Loucy (cell line): ENCODE measurements at regions not wholly inside any gene's neighbourhood (a gene's known extent, or its start where the extent isn't known, plus 50 kb on each side); places are given as distances from the start of the nearest gene placed in this dataset.

Source experiments
- EZH2phosphoT487 ChIP-seq: fragments of 200-600 bp; IDR thresholded peaks from 2 replicates; pipeline ENCODE4 v1.6.1; 2018; ENCODE audit warnings: antibody characterized with exemption, mild to moderate bottlenecking, moderate library complexity, borderline replicate concordance
- TF ChIP-seq, protein P1 (sequence below): fragments of 200-600 bp; sonication (generic); conservative IDR thresholded peaks from 2 replicates; pipeline ENCODE4 v1.5.1; 2014; ENCODE audit warnings: mild to moderate bottlenecking, antibody characterized with exemption, low read length

DNA sequence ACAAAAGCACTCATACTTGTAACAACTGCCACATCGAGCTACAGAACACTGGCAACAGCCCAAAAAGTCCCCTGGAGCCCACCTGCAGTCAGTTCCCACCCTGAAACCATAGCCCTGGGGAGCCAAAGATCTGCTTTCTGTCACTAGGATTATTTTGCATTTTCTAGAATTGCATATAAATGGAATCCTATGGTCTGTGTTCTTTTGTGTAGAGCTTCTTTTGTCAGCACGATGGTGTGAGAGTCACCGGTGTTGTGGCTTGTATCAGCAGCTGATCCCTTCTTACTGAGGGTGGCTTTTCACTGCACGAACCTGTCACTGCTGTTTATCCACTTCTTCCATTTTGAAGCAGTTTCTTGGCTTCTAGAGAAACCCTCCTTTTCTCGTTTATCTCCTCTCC lies 60.1 kb upstream of the PRR23E start:
- TF ChIP-seq EZH2phosphoT487 = no peak
- TF ChIP-seq, protein P1, sequence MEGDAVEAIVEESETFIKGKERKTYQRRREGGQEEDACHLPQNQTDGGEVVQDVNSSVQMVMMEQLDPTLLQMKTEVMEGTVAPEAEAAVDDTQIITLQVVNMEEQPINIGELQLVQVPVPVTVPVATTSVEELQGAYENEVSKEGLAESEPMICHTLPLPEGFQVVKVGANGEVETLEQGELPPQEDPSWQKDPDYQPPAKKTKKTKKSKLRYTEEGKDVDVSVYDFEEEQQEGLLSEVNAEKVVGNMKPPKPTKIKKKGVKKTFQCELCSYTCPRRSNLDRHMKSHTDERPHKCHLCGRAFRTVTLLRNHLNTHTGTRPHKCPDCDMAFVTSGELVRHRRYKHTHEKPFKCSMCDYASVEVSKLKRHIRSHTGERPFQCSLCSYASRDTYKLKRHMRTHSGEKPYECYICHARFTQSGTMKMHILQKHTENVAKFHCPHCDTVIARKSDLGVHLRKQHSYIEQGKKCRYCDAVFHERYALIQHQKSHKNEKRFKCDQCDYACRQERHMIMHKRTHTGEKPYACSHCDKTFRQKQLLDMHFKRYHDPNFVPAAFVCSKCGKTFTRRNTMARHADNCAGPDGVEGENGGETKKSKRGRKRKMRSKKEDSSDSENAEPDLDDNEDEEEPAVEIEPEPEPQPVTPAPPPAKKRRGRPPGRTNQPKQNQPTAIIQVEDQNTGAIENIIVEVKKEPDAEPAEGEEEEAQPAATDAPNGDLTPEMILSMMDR = no peak
